Liver (tissue), 8 donors: ENCODE measurements at regions not wholly inside any gene's neighbourhood (a gene's known extent, or its start where the extent isn't known, plus 50 kb on each side); places are given as distances from the start of the nearest gene placed in this dataset.

ENCODE experiments used
- DNase-seq: peaks from one replicate; pipeline ENCODE4 v3.0.0-alpha.2; 2017; ENCODE audit warnings: low spot score
- H3K27ac ChIP-seq, 2 donors: one replicate each; pipeline ENCODE4 v1.7.0; 2013; ENCODE audit warnings: inconsistent platforms in 2 of 2, low read length in 2 of 2, control low read depth in 1 of 2, low read depth in 1 of 2, mild to moderate bottlenecking in 1 of 2
- H3K27me3 ChIP-seq, 4 donors: one replicate each; pipeline versions ENCODE4 v1.6.1 to v1.7.0; 2013; ENCODE audit warnings: low read length in 3 of 4, inconsistent platforms in 1 of 4, mild to moderate bottlenecking in 1 of 4, moderate library complexity in 1 of 4; ENCODE audit not compliant: control insufficient read depth in 4 of 4, insufficient read depth in 4 of 4
- H3K36me3 ChIP-seq, 4 donors: one replicate each; pipeline versions ENCODE4 v1.6.1 to v1.7.0; 2013; ENCODE audit warnings: low read length in 3 of 4, mild to moderate bottlenecking in 3 of 4, low read depth in 1 of 4, moderate library complexity in 1 of 4; ENCODE audit not compliant: control insufficient read depth in 4 of 4, insufficient read depth in 3 of 4
- H3K4me1 ChIP-seq, 4 donors: one replicate each; pipeline versions ENCODE4 v1.6.1 to v1.7.0; 2013; ENCODE audit warnings: low read length in 3 of 4, mild to moderate bottlenecking in 3 of 4, moderate library complexity in 1 of 4; ENCODE audit not compliant: control insufficient read depth in 4 of 4, insufficient read depth in 4 of 4
- H3K4me3 ChIP-seq, 3 donors: one replicate each; pipeline versions ENCODE4 v1.6.1 to v1.7.0; 2013; ENCODE audit warnings: low read length in 3 of 3, control low read depth in 1 of 3, low read depth in 1 of 3, mild to moderate bottlenecking in 1 of 3
- H3K9ac ChIP-seq, 2 donors: one replicate each; pipeline ENCODE4 v1.7.0; 2013; ENCODE audit warnings: low read length in 2 of 2, mild to moderate bottlenecking in 2 of 2, moderate library complexity in 2 of 2, control low read depth in 1 of 2, low read depth in 1 of 2
- H3K9me3 ChIP-seq, 4 donors: one replicate each; pipeline versions ENCODE4 v1.6.1 to v1.7.0; 2013; ENCODE audit warnings: low read length in 3 of 4; ENCODE audit not compliant: control insufficient read depth in 4 of 4
- CTCF ChIP-seq: fragments of 150-350 bp; IDR thresholded peaks from 2 replicates; pipeline ENCODE4 v1.5.1; 2017; ENCODE audit warnings: improper control_type of control experiment, low read depth, low read length; ENCODE audit not compliant: missing input control
- EGR1 ChIP-seq, 2 donors: IDR thresholded peaks; 2 replicates each; pipeline ENCODE4 v1.6.1; 2016 to 2018; ENCODE audit warnings: antibody characterized with exemption in 2 of 2, low read depth in 2 of 2
- FOXA1 ChIP-seq: IDR thresholded peaks from 2 replicates; pipeline ENCODE4 v1.6.1; 2016; ENCODE audit warnings: antibody characterized with exemption
- FOXA2 ChIP-seq: IDR thresholded peaks from 2 replicates; pipeline ENCODE4 v1.6.1; 2016; ENCODE audit warnings: antibody characterized with exemption
- GABPA ChIP-seq, 2 donors: IDR thresholded peaks in 1 of 2; conservative IDR thresholded peaks in 1 of 2; 2 replicates each; pipeline ENCODE4 v1.6.1; 2016; ENCODE audit warnings: antibody characterized with exemption in 2 of 2, mild to moderate bottlenecking in 1 of 2, moderate library complexity in 1 of 2
- HNF4A ChIP-seq, 2 donors: conservative IDR thresholded peaks; 2 replicates each; pipeline ENCODE4 v1.6.1; 2016; ENCODE audit warnings: antibody characterized with exemption in 2 of 2, mild to moderate bottlenecking in 2 of 2
- JUND ChIP-seq, 2 donors: IDR thresholded peaks; 2 replicates each; pipeline ENCODE4 v1.6.1; 2016; ENCODE audit warnings: antibody characterized with exemption in 2 of 2
- MAX ChIP-seq: IDR thresholded peaks from 2 replicates; pipeline ENCODE4 v1.6.1; 2016; ENCODE audit warnings: antibody characterized with exemption
- NR2F2 ChIP-seq: IDR thresholded peaks from 2 replicates; pipeline ENCODE4 v1.6.1; 2016; ENCODE audit warnings: antibody characterized with exemption
- RAD21 ChIP-seq, 2 donors: IDR thresholded peaks; 2 replicates each; pipeline ENCODE4 v1.6.1; 2016; ENCODE audit warnings: antibody characterized with exemption in 2 of 2, mild to moderate bottlenecking in 2 of 2
- REST ChIP-seq: IDR thresholded peaks from 2 replicates; pipeline ENCODE4 v1.6.1; 2016; ENCODE audit warnings: antibody characterized with exemption, mild to moderate bottlenecking
- RXRA ChIP-seq, 2 donors: IDR thresholded peaks; 2 replicates each; pipeline ENCODE4 v1.6.1; 2017 to 2018; ENCODE audit warnings: antibody characterized with exemption in 2 of 2, mild to moderate bottlenecking in 1 of 2
- SP1 ChIP-seq: IDR thresholded peaks from 2 replicates; pipeline ENCODE4 v1.6.1; 2018; ENCODE audit warnings: antibody characterized with exemption, mild to moderate bottlenecking
- TAF1 ChIP-seq: conservative IDR thresholded peaks from 2 replicates; pipeline ENCODE4 v1.6.1; 2016; ENCODE audit warnings: antibody characterized with exemption, mild to moderate bottlenecking
- YY1 ChIP-seq: IDR thresholded peaks from 2 replicates; pipeline ENCODE4 v1.6.1; 2016; ENCODE audit warnings: antibody characterized with exemption, mild to moderate bottlenecking
- ZBTB33 ChIP-seq: IDR thresholded peaks from 2 replicates; pipeline ENCODE4 v1.6.1; 2016; ENCODE audit warnings: antibody characterized with exemption
- WGBS: extraction: QIAGEN DNeasy Blood & Tissue Kit; methylation state at CpG from one replicate; pipeline ENCODE4 v1.1.7; 2013; 5-methylcytosine and 5-hydroxymethylcytosine counted together
- donor health status: healthy.
- donor health status: healthy.
- donor health status: healthy.
- donor health status: healthy.
- donor health status: healthy.

- H3K36me3 ChIP-seq = no peaks in the 10 kb centered on the region
- H3K9ac ChIP-seq = no peak overlapping the region
- WGBS = 66% methylated on average over 7 of the region's 7 CpGs
- H3K27ac ChIP-seq = no peak overlapping the region
- no peak for DNase-seq
- H3K4me3 ChIP-seq = no peak overlapping the region
- no peaks in the 10 kb centered on the region for H3K9me3 ChIP-seq
- peaks cover 0 to 2% (median 0%) of the 10 kb centered on the region in 4 donors for H3K27me3 ChIP-seq
- TF ChIP-seq FOXA1 (no peak), NR2F2 (no peak), ZBTB33 (no peak), YY1 (no peak), REST (no peak), CTCF (no peak), JUND (IDR thresholded peaks at IDR 0.05) (no peak), SP1 (no peak), RXRA (IDR thresholded peaks at IDR 0.05) (no peak), FOXA2 (no peak), RAD21 (IDR thresholded peaks at IDR 0.05) (no peak), GABPA (IDR thresholded peaks at IDR 0.05 in 1 of 2, conservative IDR thresholded peaks at IDR 0.05 in 1 of 2) (no peak), TAF1 (no peak), EGR1 (IDR thresholded peaks at IDR 0.05; ENCODE audit: low read depth in 2 of 2) (no peak), MAX (no peak)
- no peaks in the 10 kb centered on the region for H3K4me1 ChIP-seq
Observed at GRCh38 chr19:28876609-28877123, 336.3 kb downstream of the UQCRFS1 start.

GRCh38 chr19:28874742-28875141 is 338.2 kb downstream of the UQCRFS1 start:
- WGBS = 78% methylated on average over 9 of the region's 9 CpGs
- H3K9ac ChIP-seq = no peak overlapping the region

More at GRCh38 chr19:28874742-28875141, 338.2 kb downstream of the UQCRFS1 start:
- Histone ChIP-seq H3K9me3 (no peaks in the 10 kb centered on the region), H3K4me3 (no peak overlapping the region), H3K36me3 (no peaks in the 10 kb centered on the region), H3K27me3 (peaks cover 0 to 2% (median 0%) of the 10 kb centered on the region in 4 donors), H3K4me1 (no peaks in the 10 kb centered on the region), H3K27ac (no peak overlapping the region)
- TF ChIP-seq RAD21 (IDR thresholded peaks at IDR 0.05) (no peak), REST (no peak), RXRA (IDR thresholded peaks at IDR 0.05) (no peak), FOXA2 (no peak), HNF4A (conservative IDR thresholded peaks at IDR 0.05) (no peak), MAX (no peak), TAF1 (no peak)
- no peak for DNase-seq
